Astrocyte (in vitro differentiated cells and primary cell): ENCODE measurements at regions not wholly inside any gene's neighbourhood (a gene's known extent, or its start where the extent isn't known, plus 50 kb on each side); places are given as distances from the start of the nearest gene placed in this dataset.

Experiments used
- DNase-seq: peaks from one replicate; pipeline ENCODE4 v3.0.0-alpha.2; 2010; ENCODE audit warnings: low read depth
- FAIRE-seq: peaks from 2 replicates; lab custom pipeline; 2011; peaks lifted over from hg19 to GRCh38; lab: Jason Lieb, UNC
- H2AFZ ChIP-seq: 2 replicates; pipeline ENCODE4 v1.6.0; 2012; ENCODE audit warnings: low read depth, low read length, inconsistent platforms
- H3K27ac ChIP-seq: 2 replicates; pipeline ENCODE4 v1.5.1; 2011; ENCODE audit warnings: low read depth, low read length, inconsistent platforms
- H3K27me3 ChIP-seq: 2 replicates; pipeline ENCODE4 v1.6.0; 2011; ENCODE audit warnings: low read length, inconsistent platforms; ENCODE audit not compliant: insufficient read depth
- H3K36me3 ChIP-seq: 2 replicates; pipeline ENCODE4 v1.5.1; 2011; ENCODE audit warnings: low read length, inconsistent platforms; ENCODE audit not compliant: insufficient read depth
- H3K4me1 ChIP-seq: 2 replicates; pipeline ENCODE4 v1.5.1; 2011; ENCODE audit warnings: low read length, inconsistent platforms; ENCODE audit not compliant: insufficient read depth
- H3K4me2 ChIP-seq: 2 replicates; pipeline ENCODE4 v1.6.0; 2012; ENCODE audit warnings: low read length, inconsistent platforms
- H3K4me3 ChIP-seq: 2 replicates; pipeline ENCODE4 v1.5.1; 2011; ENCODE audit warnings: low read depth, mild to moderate bottlenecking, low read length, inconsistent platforms; ENCODE audit not compliant: insufficient read depth
- H3K79me2 ChIP-seq: 2 replicates; pipeline ENCODE4 v1.6.0; 2012; ENCODE audit warnings: mild to moderate bottlenecking, low read length, inconsistent platforms; ENCODE audit not compliant: insufficient read depth
- H3K9ac ChIP-seq: 2 replicates; pipeline ENCODE4 v1.6.0; 2012; ENCODE audit warnings: mild to moderate bottlenecking, low read length, inconsistent platforms
- H3K9me3 ChIP-seq: 2 replicates; pipeline ENCODE4 v1.5.1; 2012; ENCODE audit warnings: low read depth, mild to moderate bottlenecking, low read length, inconsistent platforms; ENCODE audit not compliant: insufficient read depth
- H4K20me1 ChIP-seq: 2 replicates; pipeline ENCODE4 v1.6.0; 2012; ENCODE audit warnings: low read length, inconsistent platforms; ENCODE audit not compliant: insufficient read depth
- H3K27ac Mint-ChIP-seq: one replicate; pipeline ENCODE4 v1.8.0; 2021; ENCODE audit warnings: mild to moderate bottlenecking, mixed read lengths; ENCODE audit not compliant: unreplicated experiment
- H3K27me3 Mint-ChIP-seq: one replicate; pipeline ENCODE4 v1.8.0; 2021; ENCODE audit warnings: low read depth, mixed read lengths; ENCODE audit not compliant: unreplicated experiment
- H3K36me3 Mint-ChIP-seq: one replicate; pipeline ENCODE4 v1.8.0; 2021; ENCODE audit warnings: low read depth, mixed read lengths; ENCODE audit not compliant: unreplicated experiment
- H3K4me1 Mint-ChIP-seq: one replicate; pipeline ENCODE4 v1.8.0; 2021; ENCODE audit warnings: low read depth, mixed read lengths; ENCODE audit not compliant: unreplicated experiment
- H3K4me3 Mint-ChIP-seq: one replicate; pipeline ENCODE4 v1.8.0; 2021; ENCODE audit warnings: mild to moderate bottlenecking, moderate library complexity, mixed read lengths; ENCODE audit not compliant: unreplicated experiment
- H3K9me3 Mint-ChIP-seq: one replicate; pipeline ENCODE4 v1.8.0; 2021; ENCODE audit warnings: mild to moderate bottlenecking, mixed read lengths; ENCODE audit not compliant: unreplicated experiment
- CTCF ChIP-seq: IDR thresholded peaks from 2 replicates; pipeline ENCODE4 v1.5.1; 2011; ENCODE audit warnings: low read depth, mild to moderate bottlenecking, inconsistent platforms, low read length, moderate library complexity; ENCODE audit not compliant: insufficient read depth
- EZH2 ChIP-seq: IDR thresholded peaks from 2 replicates; pipeline ENCODE4 v1.6.1; 2012; ENCODE audit warnings: mild to moderate bottlenecking, low read length, inconsistent platforms; ENCODE audit not compliant: insufficient read depth

DNA sequence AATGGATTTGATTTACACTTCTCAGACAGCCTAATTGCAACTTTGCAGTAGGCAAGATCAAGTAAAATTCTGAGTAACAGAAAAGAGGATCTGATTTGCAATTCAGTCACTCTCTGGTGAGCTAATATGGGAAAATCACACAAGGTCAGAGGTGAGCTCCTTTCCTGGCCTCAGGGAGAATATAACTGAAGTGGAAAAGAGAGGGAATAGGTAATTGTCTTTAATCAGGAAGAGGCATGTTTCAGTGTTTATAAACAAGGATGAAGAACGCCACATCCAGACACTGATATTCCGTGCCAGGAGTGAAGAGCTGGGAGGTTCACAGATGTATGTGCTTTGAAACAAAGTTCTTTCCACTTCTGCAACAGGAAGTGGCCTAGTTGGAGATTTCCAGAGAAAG, 127.1 kb downstream of the ETAA1 start:
- DNase-seq (no peak), FAIRE-seq (no peak)
- Mint-ChIP-seq H3K4me1 (no peaks in the 10 kb centered on the region), H3K27me3 (no peaks in the 10 kb centered on the region), H3K4me3 (no peak overlapping the region), H3K27ac (no peak overlapping the region), H3K36me3 (no peaks in the 10 kb centered on the region), H3K9me3 (peaks cover 2% of the 10 kb centered on the region)
- H2AFZ ChIP-seq = no peak overlapping the region
- no peaks in the 10 kb centered on the region for H3K27me3 ChIP-seq
- no peaks in the 10 kb centered on the region for H3K4me1 ChIP-seq
- H3K9me3 ChIP-seq = no peaks in the 10 kb centered on the region
- no peak overlapping the region for H3K4me2 ChIP-seq
- no peak for TF ChIP-seq EZH2
- TF ChIP-seq CTCF = no peak
- no peak overlapping the region for H3K9ac ChIP-seq
- H4K20me1 ChIP-seq = no peaks in the 10 kb centered on the region
- H3K27ac ChIP-seq = no peak overlapping the region
- no peak overlapping the region for H3K4me3 ChIP-seq
- no peaks in the 10 kb centered on the region for H3K36me3 ChIP-seq
- no peaks in the 10 kb centered on the region for H3K79me2 ChIP-seq

DNA sequence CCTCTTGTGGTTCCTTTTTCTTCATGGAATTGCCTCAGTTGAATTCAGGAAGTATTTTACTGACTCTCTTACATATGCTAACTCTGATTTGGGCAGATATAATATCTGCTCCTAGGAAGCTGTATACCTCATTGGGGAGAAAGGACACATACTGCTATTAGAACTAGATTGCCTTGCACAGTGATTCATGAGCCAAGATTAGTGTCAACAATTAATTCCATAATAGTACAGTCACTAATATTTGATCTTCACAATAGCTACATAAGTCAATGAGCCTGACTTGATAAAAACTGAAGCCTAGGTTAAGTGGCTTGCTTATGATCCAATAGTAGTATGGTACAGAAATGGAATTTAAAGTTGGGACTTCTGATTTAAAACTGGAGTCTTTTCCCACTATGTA, 127.6 kb downstream of the ETAA1 start:
- no peaks in the 10 kb centered on the region for H3K36me3 Mint-ChIP-seq
- FAIRE-seq = no peak
- no peaks in the 10 kb centered on the region for H4K20me1 ChIP-seq
- H3K4me1 ChIP-seq = no peaks in the 10 kb centered on the region
- no peak overlapping the region for H3K4me3 Mint-ChIP-seq
- H3K9me3 ChIP-seq = no peaks in the 10 kb centered on the region
- no peak overlapping the region for H3K4me3 ChIP-seq
- no peaks in the 10 kb centered on the region for H3K27me3 ChIP-seq
- DNase-seq = no peak
- H3K9me3 Mint-ChIP-seq = peaks cover 2% of the 10 kb centered on the region
- no peaks in the 10 kb centered on the region for H3K4me1 Mint-ChIP-seq
- no peak overlapping the region for H3K4me2 ChIP-seq
- no peak overlapping the region for H3K9ac ChIP-seq
- no peaks in the 10 kb centered on the region for H3K27me3 Mint-ChIP-seq
- H3K79me2 ChIP-seq = no peaks in the 10 kb centered on the region
- H3K27ac Mint-ChIP-seq = no peak overlapping the region
- H3K36me3 ChIP-seq = no peaks in the 10 kb centered on the region
- TF ChIP-seq CTCF (no peak), EZH2 (no peak)
- H3K27ac ChIP-seq = no peak overlapping the region
- no peak overlapping the region for H2AFZ ChIP-seq

GRCh38 chr2:67526283-67526682, 129.2 kb downstream of the ETAA1 start:
- no peak for TF ChIP-seq CTCF
- TF ChIP-seq EZH2 = no peak
- Histone ChIP-seq H3K79me2 (no peaks in the 10 kb centered on the region), H2AFZ (no peak overlapping the region), H3K36me3 (no peaks in the 10 kb centered on the region), H3K27me3 (no peaks in the 10 kb centered on the region), H3K9ac (no peak overlapping the region), H4K20me1 (no peaks in the 10 kb centered on the region), H3K9me3 (no peaks in the 10 kb centered on the region), H3K4me2 (no peak overlapping the region), H3K4me1 (no peaks in the 10 kb centered on the region), H3K27ac (no peak overlapping the region), H3K4me3 (no peak overlapping the region)
- Mint-ChIP-seq H3K27ac (no peak overlapping the region), H3K27me3 (no peaks in the 10 kb centered on the region), H3K4me1 (no peaks in the 10 kb centered on the region), H3K9me3 (peaks cover 1% of the 10 kb centered on the region), H3K36me3 (no peaks in the 10 kb centered on the region), H3K4me3 (no peak overlapping the region)
- FAIRE-seq (no peak), DNase-seq (peak; percentile 42)
